ENCODE measurements at regions not wholly inside any gene's neighbourhood (a gene's known extent, or its start where the extent isn't known, plus 50 kb on each side); places are given as distances from the start of the nearest gene placed in this dataset.

- no peak for DNase-seq
Measured at GRCh38 chr2:38509947-38510326, 92.8 kb downstream of the HNRNPLL start.

DNA sequence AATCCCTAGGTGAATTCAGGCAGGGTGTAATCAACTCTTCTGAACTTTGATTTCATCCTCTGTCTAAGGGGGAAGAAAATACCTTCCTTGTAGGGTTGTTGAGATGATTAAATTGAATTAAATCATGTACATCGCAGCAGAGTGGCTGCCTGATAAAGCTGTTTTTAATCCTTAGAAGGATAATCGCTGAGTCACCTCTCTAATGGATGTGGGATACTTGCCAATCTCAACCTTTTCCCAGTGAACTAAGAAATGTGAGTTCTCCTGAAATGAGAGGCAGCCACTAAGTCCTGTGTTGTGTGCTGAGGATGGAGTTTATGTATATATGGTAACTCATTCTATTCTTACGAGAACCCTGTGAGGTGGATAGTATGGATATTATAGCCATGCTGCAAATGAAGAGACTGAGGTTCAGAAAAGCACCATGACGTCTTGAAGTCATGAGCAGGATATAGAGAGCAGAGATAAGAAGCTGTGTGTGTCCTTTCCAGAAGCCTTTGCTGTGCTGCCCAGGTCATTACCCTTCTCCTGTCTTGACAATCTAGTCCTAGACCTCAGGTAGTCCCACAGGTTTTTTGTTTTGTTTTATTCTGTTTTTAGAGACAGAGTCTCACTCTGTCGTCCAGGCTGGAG, 93.3 kb downstream of the HNRNPLL start:
- no peak for DNase-seq

DNA sequence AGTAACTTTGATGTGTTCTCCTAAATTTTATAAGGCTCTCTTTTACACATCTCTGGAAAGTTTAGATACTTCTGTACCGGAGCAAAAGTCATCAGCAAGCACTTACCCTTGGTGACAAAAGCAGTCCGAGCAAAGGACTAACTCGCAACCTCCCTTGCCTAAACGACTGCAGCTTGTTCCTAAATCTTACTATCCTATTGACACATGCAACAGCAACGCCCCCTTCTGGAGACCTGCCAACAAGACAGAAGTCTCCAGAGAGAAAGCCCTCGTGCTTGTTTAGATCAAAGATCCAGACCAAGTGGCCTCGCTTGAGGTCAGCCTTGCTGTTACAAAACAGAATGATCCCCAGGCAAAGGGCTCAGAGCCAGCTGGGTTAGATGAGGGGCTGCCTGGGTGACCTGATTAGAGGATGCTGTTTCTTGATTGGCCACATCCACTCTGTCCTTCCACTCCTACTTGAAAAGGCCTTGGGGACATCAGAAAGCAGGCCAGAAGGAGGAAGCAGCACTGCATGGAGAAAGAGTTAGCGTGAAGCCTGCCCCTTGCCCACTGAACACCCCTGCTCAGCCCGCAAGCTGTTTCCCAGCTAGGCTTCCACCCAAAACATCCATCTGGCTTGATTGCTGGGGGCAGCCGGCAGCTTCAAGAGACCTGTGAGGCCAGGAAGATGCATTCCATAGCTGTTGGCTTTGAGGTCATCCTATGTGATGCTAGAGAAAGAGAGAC, 94.3 kb downstream of the HNRNPLL start:
- DNase-seq = peak in 41 of 51 donors; percentile 5 to 76 (median 39)

- no peak for DNase-seq
Measured at GRCh38 chr2:38507712-38508111, 95.0 kb downstream of the HNRNPLL start.

DNA sequence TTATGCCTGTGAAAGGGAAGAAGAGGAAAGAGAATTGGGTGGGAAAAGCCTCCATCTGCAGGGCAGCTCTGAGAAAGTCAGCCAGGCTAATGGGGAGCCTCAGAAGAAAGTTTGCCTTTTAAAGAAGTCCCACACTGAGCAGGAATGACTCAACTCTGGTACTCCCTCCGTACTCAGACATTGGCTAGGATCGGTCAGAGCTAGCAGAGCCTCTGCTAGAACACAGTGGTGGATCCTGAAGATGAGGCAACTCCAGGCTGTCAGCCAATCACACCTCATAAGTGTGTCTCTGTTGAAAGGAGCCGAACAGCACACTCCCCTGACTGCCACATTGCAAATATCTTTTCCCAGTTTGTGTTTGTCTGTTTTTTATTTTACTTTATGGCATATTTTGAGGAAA, 96.9 kb downstream of the HNRNPLL start:
- DNase-seq = peak in 3 of 51 donors; percentile 5 to 28 (median 8)

DNA sequence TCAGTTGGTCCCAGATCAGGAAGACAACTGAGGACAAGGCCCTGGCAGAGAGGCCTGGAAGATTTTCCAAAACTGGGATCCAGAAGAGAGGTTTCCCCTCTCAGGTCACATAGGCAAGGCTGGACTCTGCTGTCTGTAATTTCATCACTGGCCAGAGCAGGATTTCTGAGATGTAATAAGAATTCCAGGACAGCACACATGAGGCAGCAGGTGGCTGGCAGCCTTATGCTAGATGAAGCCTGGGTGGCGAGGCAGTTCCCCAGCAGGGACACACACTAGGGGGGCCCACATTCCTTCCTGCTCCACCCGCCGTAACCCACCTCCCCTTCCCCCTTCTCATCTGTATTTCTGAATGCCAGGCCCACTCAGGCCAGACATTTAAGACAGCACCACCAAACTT, 98.6 kb downstream of the HNRNPLL start:
- DNase-seq = no peak

- DNase-seq = no peak
Measured at GRCh38 chr2:38502107-38502506, 100.6 kb downstream of the HNRNPLL start.

GRCh38 chr2:38500283-38500634, 102.5 kb downstream of the HNRNPLL start:
- DNase-seq = peak in 4 of 51 donors; percentile 8 to 64 (median 29)

DNA sequence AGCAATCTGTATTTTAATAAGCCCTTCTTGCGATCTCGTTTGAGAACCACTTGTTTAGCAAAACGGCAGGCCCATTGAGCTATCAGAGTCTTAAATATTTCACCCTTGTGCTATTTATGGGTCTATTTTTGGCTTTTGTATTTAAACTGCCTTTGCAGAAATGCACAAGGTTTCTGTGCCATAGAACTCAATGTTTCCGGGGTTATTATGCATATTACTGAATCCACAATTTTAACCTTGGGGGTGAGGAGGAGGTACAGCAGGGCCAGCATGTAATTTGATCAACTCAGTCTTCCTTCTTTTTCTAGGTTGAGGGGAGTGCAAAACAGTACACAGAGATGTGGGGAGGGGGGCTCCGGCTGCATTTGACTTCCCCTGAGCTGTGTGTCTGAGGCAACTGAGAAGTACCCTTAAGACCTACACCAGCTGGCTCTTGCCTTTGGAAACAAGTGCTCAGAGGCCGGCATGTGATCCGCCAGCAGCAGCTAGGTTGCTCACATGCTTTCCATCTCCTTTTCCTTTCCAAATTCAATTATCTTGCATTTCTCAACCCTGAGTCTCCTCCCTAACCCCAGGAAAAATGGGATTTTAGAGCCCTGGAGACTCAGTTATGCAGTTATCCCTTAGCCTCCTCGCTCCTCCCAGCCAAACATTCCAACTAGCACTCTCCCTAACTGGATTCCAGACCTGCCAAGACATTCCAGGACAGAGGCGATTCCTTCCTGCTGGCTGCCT, 103.0 kb downstream of the HNRNPLL start:
- DNase-seq = peak in 1 of 51 donors; percentile 37

- no peak for DNase-seq
Measured at GRCh38 chr2:38498045-38498481, 104.7 kb downstream of the HNRNPLL start.

- DNase-seq = no peak
Measured at GRCh38 chr2:38497670-38498037, 105.1 kb downstream of the HNRNPLL start.

DNA sequence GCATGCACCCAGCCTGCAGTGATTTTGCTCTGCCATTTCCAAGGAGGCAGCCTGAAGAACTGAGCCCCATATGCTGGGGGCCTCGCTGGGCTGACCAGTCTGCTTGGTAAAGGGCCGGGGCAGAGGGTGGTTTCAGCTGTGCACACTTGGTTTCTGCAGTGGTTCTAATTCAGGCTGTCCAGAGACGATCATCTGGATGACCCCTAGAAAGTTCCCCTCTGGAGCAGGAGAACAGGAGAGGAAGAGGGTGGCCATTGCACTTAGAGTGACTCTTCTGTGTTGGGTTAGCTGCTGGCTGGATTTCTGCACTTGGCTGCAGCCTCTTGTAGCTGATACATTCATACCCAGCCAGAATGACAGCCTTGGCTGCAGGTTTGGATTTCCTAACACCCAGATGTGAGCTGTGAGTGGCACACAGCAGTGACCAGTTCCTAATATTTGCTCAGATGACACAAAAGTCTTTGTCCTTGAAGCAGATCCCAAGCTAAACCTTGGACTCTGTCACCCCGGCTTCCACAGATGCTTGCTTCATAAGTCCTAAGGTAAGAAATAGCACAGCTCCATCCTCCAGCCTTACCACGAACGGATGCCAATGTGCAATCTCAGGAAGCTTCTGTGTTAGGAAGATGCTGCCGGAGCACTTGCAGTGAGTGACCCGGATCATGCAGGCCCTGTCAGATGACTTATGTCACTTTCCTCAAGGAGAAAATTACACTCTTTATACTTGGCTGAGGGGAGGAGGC, 105.6 kb downstream of the HNRNPLL start:
- DNase-seq = peak in 9 of 51 donors; percentile 1 to 30 (median 8)

- DNase-seq = no peak
Measured at GRCh38 chr2:38495880-38496279, 106.8 kb downstream of the HNRNPLL start.

DNA sequence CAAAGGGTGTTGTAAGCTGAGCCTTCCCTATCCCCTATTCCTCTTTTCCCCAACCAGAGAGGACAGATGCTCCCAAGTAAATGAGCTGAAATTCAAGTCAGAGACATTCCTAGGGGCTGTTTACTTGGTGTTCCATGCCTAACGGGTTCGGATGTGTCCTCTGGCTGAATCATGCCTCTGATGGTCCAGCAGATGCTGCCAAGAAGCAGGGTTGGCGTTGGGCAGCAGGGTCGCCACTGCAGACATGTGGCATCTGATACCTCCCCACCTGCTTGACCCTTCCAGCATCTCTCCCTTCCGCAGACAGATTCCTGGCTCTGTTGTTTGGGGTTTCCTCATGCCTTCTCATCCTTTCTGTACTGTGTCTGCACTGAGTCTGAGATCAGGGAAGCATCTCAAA, 108.3 kb downstream of the HNRNPLL start:
- no peak for DNase-seq

DNA sequence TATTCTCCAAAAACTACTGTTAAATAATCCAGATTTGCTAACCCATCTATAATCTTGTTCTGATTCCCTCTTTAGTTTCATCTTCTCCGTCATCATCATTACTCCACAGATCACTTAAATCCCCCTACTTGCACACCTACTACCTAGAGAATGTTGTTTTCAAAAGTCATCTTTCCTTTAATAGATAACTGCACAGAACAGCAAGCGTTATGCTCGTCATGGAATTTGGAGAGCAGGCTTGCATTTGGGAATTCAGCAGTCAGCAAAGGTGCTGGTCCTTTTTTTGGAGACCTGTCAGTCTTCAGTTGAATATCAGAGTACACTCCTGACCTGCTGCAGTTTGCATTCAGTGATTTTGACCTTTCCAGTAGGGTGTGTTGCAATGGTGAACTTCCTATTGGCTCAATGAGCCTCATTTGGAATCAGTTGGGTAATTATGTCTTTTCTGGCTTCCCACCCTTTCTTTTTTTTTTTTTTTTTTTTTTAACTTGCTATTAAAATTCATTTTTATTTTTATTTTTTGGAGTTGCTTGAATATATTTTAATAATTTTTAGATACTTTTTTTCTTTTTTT, 110.6 kb downstream of the HNRNPLL start:
- no peak for DNase-seq

- DNase-seq = no peak
Measured at GRCh38 chr2:38491436-38491835, 111.3 kb downstream of the HNRNPLL start.

DNA sequence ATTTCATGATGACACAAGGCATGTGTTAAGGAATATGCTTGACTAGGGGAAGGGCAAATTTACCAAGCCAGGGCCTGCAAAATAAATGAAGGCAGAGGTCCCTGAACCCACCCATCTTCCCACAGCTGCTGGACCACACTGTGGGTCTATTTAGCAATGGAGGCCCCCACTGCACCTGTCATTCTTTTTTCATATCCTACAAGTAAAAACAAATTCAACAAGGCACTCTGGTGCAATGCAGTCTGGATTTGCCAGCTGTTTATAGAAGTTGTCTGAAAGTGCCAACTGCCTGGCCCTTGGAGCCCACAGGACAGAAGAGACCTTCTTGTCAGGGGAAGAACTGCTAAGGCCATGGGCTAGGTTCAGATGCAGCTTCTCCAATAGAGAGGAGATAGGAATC, 112.8 kb upstream of the ATL2 start:
- DNase-seq = no peak

DNA sequence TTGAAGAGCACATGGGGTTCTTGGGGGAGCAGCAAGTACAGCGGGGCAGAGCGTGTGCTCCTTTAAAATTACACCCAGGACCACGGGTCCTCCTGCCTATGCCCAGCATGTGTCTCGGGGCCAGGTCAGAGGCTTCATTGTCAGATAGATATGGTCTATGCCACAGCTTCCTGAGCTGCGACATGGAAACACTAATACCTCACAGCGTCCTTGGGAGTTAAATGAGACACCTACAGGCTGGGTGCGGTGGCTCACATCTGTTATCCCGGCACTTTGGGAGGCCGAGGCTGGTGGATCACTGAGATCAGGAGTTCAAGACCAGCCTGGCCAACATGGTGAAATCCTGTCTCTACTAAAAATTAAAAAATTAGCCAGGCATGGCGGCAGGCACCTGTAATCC, 110.8 kb upstream of the ATL2 start:
- DNase-seq = no peak

DNA sequence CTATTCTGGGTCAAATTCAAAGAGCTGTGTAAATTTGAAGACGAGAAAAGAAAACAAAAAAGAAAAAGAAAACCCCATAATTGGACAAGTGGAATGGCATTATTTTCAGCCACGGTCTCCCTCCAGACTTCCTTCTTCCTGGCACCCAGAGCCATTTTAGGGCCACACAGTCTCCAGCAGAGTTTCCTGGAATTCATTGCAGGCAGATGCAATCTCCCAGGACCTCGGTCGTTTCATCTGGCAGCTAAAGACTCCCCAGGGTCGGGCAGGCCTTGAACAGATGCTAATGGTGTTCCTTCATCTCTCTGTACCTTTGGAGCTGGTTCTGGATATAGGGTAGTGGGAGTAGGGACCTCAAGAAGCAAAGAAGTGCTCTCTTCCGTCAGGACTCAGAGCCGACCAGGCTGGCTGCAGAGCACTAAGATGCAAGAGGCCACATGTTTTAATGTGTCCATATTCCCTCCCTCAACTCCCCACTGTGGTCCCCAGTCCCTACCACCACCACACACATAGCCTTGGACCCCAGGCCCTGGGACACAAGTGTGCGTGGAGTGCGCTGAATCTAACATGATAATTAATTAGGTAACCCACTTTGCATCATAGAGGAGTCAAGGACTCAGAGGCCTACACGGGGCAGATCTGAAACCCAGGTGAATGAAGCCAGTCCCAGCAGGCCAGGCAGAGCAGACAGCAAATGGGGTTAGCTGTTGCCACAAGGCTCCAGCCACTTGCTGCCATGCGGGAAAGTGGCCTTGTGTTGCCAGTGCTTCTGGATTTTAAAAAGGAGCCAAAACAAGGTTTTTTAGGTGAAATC, 109.3 kb upstream of the ATL2 start:
- DNase-seq = no peak

DNA sequence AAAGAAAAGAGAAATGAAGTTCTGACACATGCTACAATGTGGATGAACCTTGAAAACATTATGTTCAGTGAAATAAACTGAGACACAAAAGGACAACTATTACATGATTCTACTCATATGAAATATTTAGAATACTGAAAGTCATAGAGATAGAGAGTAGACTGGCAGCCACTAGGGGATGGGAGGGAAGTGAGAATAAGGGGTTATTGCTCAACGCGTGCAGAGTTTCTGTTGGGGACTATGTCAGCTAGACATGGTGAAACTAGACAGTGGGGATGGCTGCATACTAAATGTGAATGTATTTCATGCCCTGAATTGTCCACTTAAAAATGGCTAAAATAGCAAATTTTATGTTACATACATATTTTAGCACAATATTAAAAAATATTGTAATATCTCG, 108.7 kb upstream of the ATL2 start:
- DNase-seq = no peak

DNA sequence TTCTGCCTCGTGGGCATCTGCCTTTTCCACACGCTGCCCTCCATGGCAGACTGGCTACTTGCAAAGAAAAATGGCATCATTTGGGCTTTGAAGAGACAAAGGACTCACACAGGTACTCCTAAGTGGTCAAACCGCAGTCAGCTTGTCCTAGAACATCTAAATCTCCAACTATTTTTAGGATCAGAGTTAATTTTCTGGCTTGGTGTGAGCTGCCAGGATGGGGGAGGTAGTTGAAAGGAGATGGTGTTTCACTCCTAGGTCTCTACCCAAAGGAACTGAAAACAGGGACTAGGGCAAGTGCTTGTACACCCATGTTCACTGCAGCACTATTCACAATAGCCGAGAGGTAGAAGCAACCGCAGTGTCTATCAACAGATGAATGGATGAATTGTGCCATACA, 107.9 kb upstream of the ATL2 start:
- no peak for DNase-seq
